OCI-LY3 (cell line): ENCODE measurements at regions not wholly inside any gene's neighbourhood (a gene's known extent, or its start where the extent isn't known, plus 50 kb on each side); places are given as distances from the start of the nearest gene placed in this dataset.

Experiments
- H2AFZ ChIP-seq: fragments of 200-600, 300-600 bp; shearing (Covaris generic); 2 replicates; pipeline ENCODE4 v1.6.0; 2014; ENCODE audit warnings: antibody characterized with exemption, low read depth, low read length
- H3K27ac ChIP-seq: fragments of 200-600, 300-600 bp; sonication (generic); 2 replicates; pipeline ENCODE4 v1.5.1; 2014; ENCODE audit warnings: mild to moderate bottlenecking, low read length, moderate library complexity, mixed read lengths
- H3K27me3 ChIP-seq: fragments of 200-600, 300-600 bp; sonication (generic); 2 replicates; pipeline ENCODE4 v1.6.1; 2014; ENCODE audit warnings: low read depth, low read length, mixed read lengths
- H3K36me3 ChIP-seq: fragments of 200-600, 300-600 bp; sonication (generic); replicated peaks from 2 replicates; pipeline ENCODE3; 2014; ENCODE audit warnings: low read depth, low read length, mixed read lengths
- H3K4me1 ChIP-seq: fragments of 300-600, 200-600 bp; sonication (generic); 2 replicates; pipeline ENCODE4 v1.6.1; 2014; ENCODE audit warnings: low read length, mixed read lengths
- H3K4me2 ChIP-seq: fragments of 200-600, 300-600 bp; sonication (generic); 2 replicates; pipeline ENCODE4 v1.6.1; 2014; ENCODE audit warnings: low read length, mixed read lengths
- H3K4me3 ChIP-seq: fragments of 300-600, 200-600 bp; sonication (generic); 2 replicates; pipeline ENCODE4 v1.5.1; 2014; ENCODE audit warnings: antibody characterized with exemption, mild to moderate bottlenecking, low read length, moderate library complexity
- H3K79me2 ChIP-seq: fragments of 300-600, 200-600 bp; shearing (Covaris generic); 2 replicates; pipeline ENCODE4 v1.6.1; 2014; ENCODE audit warnings: mild to moderate bottlenecking, low read length, mixed read lengths
- H3K9ac ChIP-seq: fragments of 300-600, 200-600 bp; shearing (Covaris generic); 2 replicates; pipeline ENCODE4 v1.6.0; 2014; ENCODE audit warnings: mild to moderate bottlenecking, low read length, moderate library complexity
- H3K9me3 ChIP-seq: fragments of 200-600, 300-600 bp; shearing (Covaris generic); 2 replicates; pipeline ENCODE4 v1.6.1; 2014; ENCODE audit warnings: low read length, mixed read lengths; ENCODE audit not compliant: insufficient read depth
- H4K20me1 ChIP-seq: fragments of 200-600, 300-600 bp; sonication (generic); 2 replicates; pipeline ENCODE4 v1.6.1; 2016; ENCODE audit warnings: low read length, mixed read lengths; ENCODE audit not compliant: insufficient read depth
- CTCF ChIP-seq: fragments of 200-600, 300-600 bp; sonication (generic); IDR thresholded peaks from 2 replicates; pipeline ENCODE4 v1.5.1; 2014; ENCODE audit warnings: antibody characterized with exemption, low read length, low read depth
- EZH2phosphoT487 ChIP-seq: fragments of 200-600 bp; shearing (Covaris generic); IDR thresholded peaks from 2 replicates; pipeline ENCODE4 v1.6.1; 2018; ENCODE audit warnings: antibody characterized with exemption, mixed run types, low read depth

- no peaks in the 10 kb centered on the region for H3K36me3 ChIP-seq
- no peak for TF ChIP-seq CTCF
- TF ChIP-seq EZH2phosphoT487: no peak
These were observed 209.0 kb downstream of the LRRN1 start for GRCh38 chr3:4008205-4008604.

GRCh38 chr3:4011166-4011565 lies 211.9 kb downstream of the LRRN1 start:
- Histone ChIP-seq H3K27ac (no peak overlapping the region), H4K20me1 (no peaks in the 10 kb centered on the region), H3K4me1 (no peaks in the 10 kb centered on the region), H3K4me2 (no peak overlapping the region), H3K79me2 (no peaks in the 10 kb centered on the region), H3K36me3 (no peaks in the 10 kb centered on the region), H3K9me3 (no peaks in the 10 kb centered on the region), H3K9ac (no peak overlapping the region), H2AFZ (no peak overlapping the region), H3K4me3 (no peak overlapping the region), H3K27me3 (no peaks in the 10 kb centered on the region)
- TF ChIP-seq EZH2phosphoT487 (no peak), CTCF (no peak)

More at GRCh38 chr3:4008205-4008604, 209.0 kb downstream of the LRRN1 start:
- H3K79me2 ChIP-seq: no peaks in the 10 kb centered on the region
- no peaks in the 10 kb centered on the region for H3K9me3 ChIP-seq
- no peak overlapping the region for H3K9ac ChIP-seq
- H3K27ac ChIP-seq: no peak overlapping the region
- H3K27me3 ChIP-seq: no peaks in the 10 kb centered on the region
- H3K4me2 ChIP-seq: no peak overlapping the region
- no peak overlapping the region for H3K4me3 ChIP-seq
- H3K4me1 ChIP-seq: no peaks in the 10 kb centered on the region
- no peak overlapping the region for H2AFZ ChIP-seq
- no peaks in the 10 kb centered on the region for H4K20me1 ChIP-seq

- no peaks in the 10 kb centered on the region for H3K36me3 ChIP-seq
- no peak overlapping the region for H2AFZ ChIP-seq
- H3K27me3 ChIP-seq: peaks cover 4% of the 10 kb centered on the region; the same call in 1 of the 2 replicates
- no peak overlapping the region for H3K27ac ChIP-seq
- H3K9me3 ChIP-seq: no peaks in the 10 kb centered on the region
- no peaks in the 10 kb centered on the region for H3K79me2 ChIP-seq
- TF ChIP-seq EZH2phosphoT487 (no peak), CTCF (no peak)
- H3K9ac ChIP-seq: no peak overlapping the region
- H4K20me1 ChIP-seq: no peaks in the 10 kb centered on the region
- no peak overlapping the region for H3K4me3 ChIP-seq
- H3K4me2 ChIP-seq: no peak overlapping the region
- no peaks in the 10 kb centered on the region for H3K4me1 ChIP-seq
These were observed 216.2 kb downstream of the LRRN1 start for GRCh38 chr3:4015426-4015825.

GRCh38 chr3:4019501-4019900 lies 220.3 kb downstream of the LRRN1 start:
- H3K36me3 ChIP-seq: no peaks in the 10 kb centered on the region
- H2AFZ ChIP-seq: no peak overlapping the region
- no peak overlapping the region for H3K4me2 ChIP-seq
- TF ChIP-seq CTCF: no peak
- TF ChIP-seq EZH2phosphoT487: no peak
- no peaks in the 10 kb centered on the region for H4K20me1 ChIP-seq
- H3K9ac ChIP-seq: no peak overlapping the region
- H3K4me1 ChIP-seq: no peaks in the 10 kb centered on the region
- H3K4me3 ChIP-seq: no peak overlapping the region
- no peak overlapping the region for H3K27ac ChIP-seq
- H3K79me2 ChIP-seq: no peaks in the 10 kb centered on the region
- H3K27me3 ChIP-seq: peaks cover 10% of the 10 kb centered on the region; the same call in 1 of the 2 replicates
- H3K9me3 ChIP-seq: no peaks in the 10 kb centered on the region
